Subcutaneous abdominal adipose tissue (tissue), 5 donors: ENCODE measurements at regions not wholly inside any gene's neighbourhood (a gene's known extent, or its start where the extent isn't known, plus 50 kb on each side); places are given as distances from the start of the nearest gene placed in this dataset.

ENCODE experiments used
- H3K27ac ChIP-seq: one replicate; pipeline ENCODE4 v1.7.0; 2013; ENCODE audit warnings: low read depth, mild to moderate bottlenecking, inconsistent platforms, low read length, moderate library complexity
- H3K27me3 ChIP-seq, 5 donors: one replicate each; pipeline ENCODE4 v1.7.0; 2013; ENCODE audit warnings: low read length in 5 of 5, inconsistent platforms in 1 of 5; ENCODE audit not compliant: control insufficient read depth in 5 of 5, insufficient read depth in 4 of 5
- H3K36me3 ChIP-seq, 5 donors: one replicate each; pipeline ENCODE4 v1.7.0; 2013; ENCODE audit warnings: low read length in 5 of 5; ENCODE audit not compliant: control insufficient read depth in 5 of 5, insufficient read depth in 5 of 5
- H3K4me1 ChIP-seq, 5 donors: one replicate each; pipeline ENCODE4 v1.7.0; 2013; ENCODE audit warnings: low read length in 5 of 5, mild to moderate bottlenecking in 3 of 5, moderate library complexity in 1 of 5; ENCODE audit not compliant: control insufficient read depth in 5 of 5, insufficient read depth in 5 of 5
- H3K4me3 ChIP-seq, 5 donors: one replicate each; pipeline ENCODE4 v1.7.0; 2013; ENCODE audit warnings: low read length in 5 of 5, low read depth in 1 of 5
- H3K9ac ChIP-seq, 5 donors: one replicate each; pipeline ENCODE4 v1.7.0; 2013; ENCODE audit warnings: low read length in 5 of 5, mild to moderate bottlenecking in 4 of 5, moderate library complexity in 3 of 5
- H3K9me3 ChIP-seq, 5 donors: one replicate each; pipeline ENCODE4 v1.7.0; 2013; ENCODE audit warnings: low read length in 5 of 5; ENCODE audit not compliant: control insufficient read depth in 5 of 5
- donor health status: healthy.
- donor health status: healthy.
- donor health status: healthy.
- donor health status: healthy.
- donor health status: healthy.

- H3K9ac ChIP-seq = no peak overlapping the region
- H3K9me3 ChIP-seq = peaks cover 2 to 14% (median 12%) of the 10 kb centered on the region in 5 donors
- peaks cover 0 to 21% (median 12%) of the 10 kb centered on the region in 5 donors for H3K4me1 ChIP-seq
- no peak overlapping the region for H3K27ac ChIP-seq
- no peak overlapping the region for H3K4me3 ChIP-seq
- no peaks in the 10 kb centered on the region for H3K36me3 ChIP-seq
- no peaks in the 10 kb centered on the region for H3K27me3 ChIP-seq
Observed at GRCh38 chr2:191476901-191477300, 201.0 kb upstream of the NABP1 start.

GRCh38 chr2:191478799-191479679 lies 198.9 kb upstream of the NABP1 start:
- H3K9me3 ChIP-seq = peaks cover 4 to 33% (median 28%) of the 10 kb centered on the region in 5 donors
- H3K27me3 ChIP-seq = no peaks in the 10 kb centered on the region
- no peak overlapping the region for H3K4me3 ChIP-seq
- no peak overlapping the region for H3K9ac ChIP-seq
- no peak overlapping the region for H3K27ac ChIP-seq
- H3K4me1 ChIP-seq = peaks cover 0 to 21% (median 12%) of the 10 kb centered on the region in 5 donors
- H3K36me3 ChIP-seq = no peaks in the 10 kb centered on the region

GRCh38 chr2:191479680-191480023 lies 198.3 kb upstream of the NABP1 start:
- Histone ChIP-seq H3K27ac (no peak overlapping the region), H3K36me3 (no peaks in the 10 kb centered on the region), H3K4me1 (peaks cover 0 to 15% (median 11%) of the 10 kb centered on the region in 5 donors), H3K9ac (no peak overlapping the region), H3K27me3 (no peaks in the 10 kb centered on the region), H3K9me3 (peaks cover 4 to 33% (median 28%) of the 10 kb centered on the region in 5 donors), H3K4me3 (no peak overlapping the region)

- H3K4me1 ChIP-seq = peaks cover 0 to 14% (median 10%) of the 10 kb centered on the region in 5 donors
- H3K9me3 ChIP-seq = peaks cover 4 to 35% (median 28%) of the 10 kb centered on the region in 5 donors
- H3K4me3 ChIP-seq = no peak overlapping the region
- no peak overlapping the region for H3K9ac ChIP-seq
- H3K36me3 ChIP-seq = no peaks in the 10 kb centered on the region
- H3K27ac ChIP-seq = no peak overlapping the region
- H3K27me3 ChIP-seq = no peaks in the 10 kb centered on the region
Observed at GRCh38 chr2:191481305-191482070, 196.4 kb upstream of the NABP1 start.

GRCh38 chr2:191483117-191483516 lies 194.8 kb upstream of the NABP1 start:
- peaks cover 4 to 35% (median 28%) of the 10 kb centered on the region in 5 donors for H3K9me3 ChIP-seq
- no peaks in the 10 kb centered on the region for H3K36me3 ChIP-seq
- H3K9ac ChIP-seq = no peak overlapping the region
- peaks cover 0 to 14% (median 10%) of the 10 kb centered on the region in 5 donors for H3K4me1 ChIP-seq
- no peaks in the 10 kb centered on the region for H3K27me3 ChIP-seq
- H3K27ac ChIP-seq = no peak overlapping the region
- no peak overlapping the region for H3K4me3 ChIP-seq

- H3K27me3 ChIP-seq = no peaks in the 10 kb centered on the region
- no peaks in the 10 kb centered on the region for H3K36me3 ChIP-seq
- H3K27ac ChIP-seq = no peak overlapping the region
Observed at GRCh38 chr2:191486584-191487320, 191.2 kb upstream of the NABP1 start.

GRCh38 chr2:191488135-191488534 lies 189.8 kb upstream of the NABP1 start:
- no peak overlapping the region for H3K4me3 ChIP-seq
- no peaks in the 10 kb centered on the region for H3K27me3 ChIP-seq
- no peak overlapping the region for H3K27ac ChIP-seq
- H3K36me3 ChIP-seq = no peaks in the 10 kb centered on the region
- no peak overlapping the region for H3K9ac ChIP-seq
- no peaks in the 10 kb centered on the region for H3K4me1 ChIP-seq
- peaks cover 2 to 11% (median 6%) of the 10 kb centered on the region in 5 donors for H3K9me3 ChIP-seq

More at GRCh38 chr2:191486584-191487320, 191.2 kb upstream of the NABP1 start:
- Histone ChIP-seq H3K4me3 (no peak overlapping the region), H3K9ac (no peak overlapping the region), H3K9me3 (peaks cover 3 to 25% (median 15%) of the 10 kb centered on the region in 5 donors), H3K4me1 (no peaks in the 10 kb centered on the region)

GRCh38 chr2:191489177-191489576 lies 188.8 kb upstream of the NABP1 start:
- peaks cover 0 to 2% (median 0%) of the 10 kb centered on the region in 5 donors for H3K9me3 ChIP-seq
- H3K4me3 ChIP-seq = no peak overlapping the region
- H3K36me3 ChIP-seq = no peaks in the 10 kb centered on the region
- H3K27me3 ChIP-seq = no peaks in the 10 kb centered on the region
- no peak overlapping the region for H3K27ac ChIP-seq
- H3K9ac ChIP-seq = no peak overlapping the region
- H3K4me1 ChIP-seq = no peaks in the 10 kb centered on the region

GRCh38 chr2:191496838-191497237 lies 181.1 kb upstream of the NABP1 start:
- H3K27me3 ChIP-seq = no peaks in the 10 kb centered on the region
- no peak overlapping the region for H3K9ac ChIP-seq
- peaks cover 0 to 14% (median 3%) of the 10 kb centered on the region in 5 donors for H3K4me1 ChIP-seq
- H3K4me3 ChIP-seq = no peak overlapping the region
- H3K27ac ChIP-seq = no peak overlapping the region
- H3K36me3 ChIP-seq = no peaks in the 10 kb centered on the region
- no peaks in the 10 kb centered on the region for H3K9me3 ChIP-seq
